Embryonic facial prominence (tissue), 1 donor: ENCODE measurements at regions not wholly inside any gene's neighbourhood (a gene's known extent, or its start where the extent isn't known, plus 50 kb on each side); places are given as distances from the start of the nearest gene placed in this dataset.
"Not testable (repeated sequence)": the region's sequence is repeated elsewhere in the genome, so short reads cannot be mapped to it uniquely, and the experiment has no call there.

Experiments
- DNase-seq: peaks from one replicate; pipeline ENCODE4 v3.0.0-alpha.2; 2016; ENCODE audit errors: extremely low spot score

DNA sequence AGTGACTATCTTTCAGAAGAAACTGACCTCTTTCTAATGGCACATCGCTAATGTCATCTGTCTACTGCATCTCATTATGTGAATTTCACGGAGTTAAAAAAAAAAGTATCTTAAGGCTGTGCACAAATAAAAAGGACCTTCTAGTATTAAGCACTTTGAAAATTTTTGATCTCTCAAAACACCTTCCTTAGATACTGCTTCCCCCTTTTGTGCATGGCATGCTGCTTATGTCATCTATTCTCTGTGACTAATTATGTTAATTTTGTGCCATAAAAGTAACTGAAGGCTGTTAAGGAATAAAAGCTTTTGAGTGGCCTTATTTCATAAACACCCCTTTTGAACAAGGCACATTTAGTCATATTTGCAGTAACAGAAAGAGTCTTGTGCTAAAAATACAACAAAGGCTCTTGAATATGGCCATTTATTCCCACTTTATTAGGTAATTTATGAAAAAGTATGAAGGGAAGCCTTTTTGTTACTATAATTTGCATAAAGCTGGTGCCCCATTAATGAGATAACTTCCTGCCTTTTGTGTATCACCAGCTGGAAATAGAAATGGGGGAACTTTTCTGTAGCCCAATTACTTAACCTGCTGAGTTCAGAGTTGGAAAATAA lies 1412.0 kb upstream of the ZEB2 start:
- DNase-seq = no peak

- no peak for DNase-seq
Measured at GRCh38 chr2:145930318-145930717, 1410.4 kb upstream of the ZEB2 start.

GRCh38 chr2:145927131-145927950 lies 1407.4 kb upstream of the ZEB2 start:
- no peak for DNase-seq

- no peak for DNase-seq
Measured at GRCh38 chr2:145925591-145925990, 1405.7 kb upstream of the ZEB2 start.

DNA sequence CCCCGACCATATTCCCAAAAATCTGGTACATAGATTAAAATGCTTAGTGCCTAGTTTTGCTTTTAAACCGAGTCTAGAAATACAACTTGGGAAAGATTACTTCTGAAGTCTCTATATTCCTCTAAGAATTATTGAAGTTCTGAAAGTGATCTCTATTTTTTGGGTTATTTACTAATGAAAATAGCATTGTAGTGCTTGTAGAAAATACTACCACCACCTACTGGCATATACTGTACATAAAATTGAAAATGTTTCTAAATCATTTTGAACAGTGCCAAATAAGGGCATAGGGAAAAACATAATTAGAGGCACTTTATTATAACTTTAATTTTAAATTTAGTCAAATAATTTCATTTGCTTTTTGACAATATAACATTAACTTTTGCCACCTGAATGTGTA lies 1399.6 kb upstream of the ZEB2 start:
- DNase-seq = no peak

GRCh38 chr2:145918951-145919350 lies 1399.0 kb upstream of the ZEB2 start:
- DNase-seq = no peak

- DNase-seq = no peak
Measured at GRCh38 chr2:145916799-145917198, 1396.9 kb upstream of the ZEB2 start.

DNA sequence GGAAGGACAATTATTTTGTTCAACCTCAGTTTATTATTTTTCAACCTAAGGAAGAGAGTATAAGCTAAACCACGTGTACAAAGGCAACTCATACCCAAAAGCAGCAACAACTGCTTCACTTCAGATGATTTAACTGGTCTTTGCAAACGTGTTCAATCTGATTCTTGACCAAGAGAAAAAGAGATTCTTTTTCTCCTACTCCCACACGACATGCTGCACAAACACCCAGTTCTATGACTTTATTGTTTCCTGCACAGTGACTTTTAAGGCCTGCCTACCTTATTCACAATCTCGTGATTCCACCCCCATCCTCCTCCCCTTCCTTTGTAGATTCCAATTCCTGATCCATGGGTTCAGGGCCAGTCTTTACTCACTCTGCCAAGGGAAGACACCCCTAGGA lies 1394.8 kb upstream of the ZEB2 start:
- no peak for DNase-seq

DNA sequence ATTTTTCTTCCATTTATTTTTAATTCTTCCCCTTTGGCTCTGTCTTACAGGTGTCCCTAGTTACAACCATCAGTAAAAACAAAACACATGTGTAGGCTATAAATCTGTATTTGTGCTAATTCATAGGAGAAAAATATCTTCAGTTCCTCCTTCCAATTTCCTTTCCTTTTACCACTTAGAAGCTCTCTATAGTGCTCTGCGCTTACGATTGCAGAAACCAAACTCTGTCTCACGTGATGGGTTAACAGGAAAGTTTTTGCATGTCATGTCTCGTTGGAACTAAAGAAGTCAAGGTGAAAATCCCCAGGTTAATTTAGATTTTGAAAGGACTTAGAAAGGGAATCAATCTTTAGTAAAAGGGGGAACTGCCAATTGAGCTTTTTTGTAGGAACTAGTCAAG lies 1390.5 kb upstream of the ZEB2 start:
- DNase-seq = no peak

DNA sequence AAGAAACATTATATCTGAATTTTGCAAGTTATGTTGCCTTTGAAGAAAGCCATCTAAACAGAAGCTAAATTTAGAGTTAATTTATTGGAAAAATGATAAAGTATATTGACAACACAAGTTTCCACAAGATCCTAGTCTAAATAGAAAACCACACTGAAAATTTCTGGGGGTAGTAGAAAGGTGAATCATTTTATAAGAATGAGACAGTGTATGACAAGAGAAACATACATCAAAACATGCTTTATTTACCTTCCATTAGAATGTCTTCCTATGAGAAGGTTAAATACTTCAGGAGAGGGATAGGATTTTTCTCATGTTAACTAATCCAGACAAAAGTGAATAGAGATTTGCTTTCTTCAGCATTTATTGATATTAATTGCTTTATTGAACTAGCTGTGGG lies 1389.8 kb upstream of the ZEB2 start:
- no peak for DNase-seq

DNA sequence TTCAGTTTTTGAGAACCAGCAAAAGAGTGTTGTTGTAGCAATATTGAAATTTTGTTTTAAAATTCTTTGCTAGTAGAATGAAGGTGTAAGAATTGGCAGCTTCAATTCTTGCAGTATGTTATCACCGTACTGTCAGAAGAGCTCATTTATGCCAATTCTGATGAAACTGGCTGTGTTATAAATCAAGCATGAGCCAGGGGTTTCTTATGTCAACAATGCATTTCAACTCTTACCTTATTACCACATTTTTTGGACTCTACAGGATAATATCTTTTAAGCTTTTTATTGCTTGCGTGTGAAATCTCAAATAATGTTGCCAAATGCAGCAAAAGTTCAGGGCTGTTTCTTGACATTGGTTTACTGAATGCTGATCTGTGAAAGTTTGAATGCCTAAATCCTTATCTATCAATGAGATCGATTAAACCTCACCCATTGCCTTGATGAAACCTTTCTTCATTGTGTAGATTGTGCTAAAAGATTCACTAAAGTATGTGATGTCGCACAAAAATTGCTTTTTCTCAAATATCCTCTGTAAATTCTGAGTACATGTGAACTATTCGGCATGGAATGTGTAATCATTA lies 1389.3 kb upstream of the ZEB2 start:
- DNase-seq = no peak

DNA sequence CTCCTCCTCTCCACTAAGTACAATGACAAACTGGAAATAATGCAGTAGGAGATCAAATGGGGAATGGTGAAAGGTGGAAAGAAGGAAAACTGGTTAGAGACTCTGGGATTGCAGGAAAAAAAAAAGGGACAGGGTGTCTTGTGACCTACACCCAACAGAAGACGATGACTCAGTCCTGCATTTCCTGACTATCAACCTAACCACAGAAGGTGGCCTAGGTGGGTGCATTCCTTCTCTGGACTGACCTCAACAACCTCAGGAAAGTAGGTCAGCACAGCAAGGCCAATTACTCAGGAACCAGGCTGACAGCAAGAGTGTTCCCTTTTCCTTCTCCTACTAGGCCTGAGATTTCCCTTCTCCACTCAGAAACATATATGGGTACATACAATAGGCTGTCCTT lies 1386.4 kb upstream of the ZEB2 start:
- no peak for DNase-seq

- DNase-seq = no peak
Measured at GRCh38 chr2:145905371-145905770, 1385.5 kb upstream of the ZEB2 start.

DNA sequence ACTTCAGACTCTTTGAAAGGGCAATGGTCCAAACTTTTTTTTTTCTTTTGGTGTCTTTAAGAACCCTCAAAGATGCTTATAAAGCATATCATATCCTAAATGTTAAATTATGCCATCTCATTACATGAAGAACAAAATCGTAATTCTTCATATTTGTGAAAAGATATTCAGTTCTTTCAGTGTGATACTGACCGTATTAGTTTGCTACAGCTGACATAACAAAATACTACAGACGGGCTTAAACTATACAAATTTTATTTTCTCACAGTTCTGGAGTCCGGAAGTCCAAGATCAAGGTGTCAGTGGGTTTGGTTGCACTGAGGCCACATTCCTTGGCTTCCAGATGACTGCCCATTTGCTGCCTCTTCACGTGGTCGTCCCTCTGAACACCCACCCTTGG lies 1377.2 kb upstream of the ZEB2 start:
- no peak for DNase-seq

DNA sequence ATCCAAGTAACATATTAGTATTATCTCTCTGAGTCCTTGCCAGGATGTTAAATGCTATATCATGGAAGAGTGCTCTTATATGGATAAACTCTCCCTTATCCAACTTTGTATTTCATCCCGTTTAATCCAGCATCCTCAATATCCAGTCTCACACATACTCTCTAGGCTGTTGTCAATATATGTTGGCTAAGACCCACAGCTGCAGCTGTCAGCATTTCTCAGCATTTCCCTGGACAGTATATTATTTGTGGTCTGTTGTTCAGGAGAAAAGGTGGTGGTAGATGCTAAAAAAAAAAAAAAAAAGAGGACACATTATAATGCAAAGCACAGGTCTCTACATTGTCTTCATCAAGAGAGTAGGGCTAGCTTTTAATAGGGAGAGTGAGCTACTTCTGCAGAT lies 1368.0 kb upstream of the ZEB2 start:
- DNase-seq = no peak

DNA sequence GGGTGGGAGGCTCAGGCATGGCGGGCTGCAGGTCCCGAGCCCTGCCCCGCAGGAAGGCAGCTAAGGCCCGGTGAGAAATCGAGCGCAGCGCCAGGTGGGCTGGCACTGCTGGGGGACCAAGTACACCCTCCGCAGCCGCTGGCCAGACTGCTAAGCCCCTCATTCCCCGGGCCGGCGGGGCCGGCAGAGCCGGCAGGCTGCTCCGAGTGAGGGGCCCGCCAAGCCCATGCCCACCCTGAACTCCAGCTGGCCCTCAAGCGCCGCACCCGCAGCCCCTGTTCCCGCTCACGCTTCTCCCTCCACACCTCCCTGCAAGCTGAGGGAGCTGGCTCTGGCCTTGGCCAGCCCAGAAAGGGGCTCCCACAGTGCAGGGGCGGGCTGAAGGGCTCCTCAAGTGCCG lies 1361.1 kb upstream of the ZEB2 start:
- not testable (repeated sequence) for DNase-seq

- DNase-seq = no peak
Measured at GRCh38 chr2:145875016-145875415, 1355.1 kb upstream of the ZEB2 start.

DNA sequence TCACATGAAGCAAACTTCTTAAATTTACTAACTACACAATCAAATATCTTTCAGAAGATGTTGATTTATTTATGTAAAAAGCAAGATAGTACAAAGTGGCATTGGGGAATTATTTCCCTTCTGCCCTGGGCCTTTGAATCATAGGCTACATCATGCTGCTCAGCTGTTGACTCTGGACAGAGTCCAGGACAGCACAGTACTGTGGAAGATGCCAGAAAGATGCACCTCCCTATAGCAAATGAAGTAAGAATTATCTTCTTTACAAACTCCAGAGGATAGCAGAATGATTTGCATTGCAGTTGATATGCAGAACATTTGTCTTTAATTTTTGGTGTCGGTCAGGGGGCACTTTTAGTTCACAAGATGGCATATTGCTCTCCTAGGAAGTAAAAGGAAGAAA lies 1354.5 kb upstream of the ZEB2 start:
- DNase-seq = no peak

GRCh38 chr2:145864501-145864900 lies 1344.6 kb upstream of the ZEB2 start:
- DNase-seq = no peak

DNA sequence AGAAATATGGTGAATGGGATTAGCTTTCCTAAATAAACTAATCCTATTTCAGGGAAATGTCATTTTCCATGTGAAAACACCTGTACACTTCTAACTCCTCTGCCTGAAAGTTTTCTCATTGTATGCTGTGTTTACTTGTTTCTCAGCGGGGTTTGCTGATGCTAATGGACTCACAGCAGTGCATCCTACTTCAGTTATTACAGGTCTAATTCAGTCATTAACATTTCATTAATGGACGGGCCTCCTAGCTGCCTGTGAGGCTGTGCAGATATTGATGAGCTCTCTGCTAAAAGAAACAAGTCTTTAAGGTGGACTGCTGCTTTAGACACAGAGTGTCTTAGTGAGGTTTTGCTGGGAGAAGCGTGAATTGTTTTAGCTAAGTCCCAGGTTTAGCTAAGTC lies 1342.0 kb upstream of the ZEB2 start:
- DNase-seq = no peak

GRCh38 chr2:145860083-145860482 lies 1340.2 kb upstream of the ZEB2 start:
- DNase-seq = no peak

GRCh38 chr2:145855142-145855541 lies 1335.2 kb upstream of the ZEB2 start:
- no peak for DNase-seq

DNA sequence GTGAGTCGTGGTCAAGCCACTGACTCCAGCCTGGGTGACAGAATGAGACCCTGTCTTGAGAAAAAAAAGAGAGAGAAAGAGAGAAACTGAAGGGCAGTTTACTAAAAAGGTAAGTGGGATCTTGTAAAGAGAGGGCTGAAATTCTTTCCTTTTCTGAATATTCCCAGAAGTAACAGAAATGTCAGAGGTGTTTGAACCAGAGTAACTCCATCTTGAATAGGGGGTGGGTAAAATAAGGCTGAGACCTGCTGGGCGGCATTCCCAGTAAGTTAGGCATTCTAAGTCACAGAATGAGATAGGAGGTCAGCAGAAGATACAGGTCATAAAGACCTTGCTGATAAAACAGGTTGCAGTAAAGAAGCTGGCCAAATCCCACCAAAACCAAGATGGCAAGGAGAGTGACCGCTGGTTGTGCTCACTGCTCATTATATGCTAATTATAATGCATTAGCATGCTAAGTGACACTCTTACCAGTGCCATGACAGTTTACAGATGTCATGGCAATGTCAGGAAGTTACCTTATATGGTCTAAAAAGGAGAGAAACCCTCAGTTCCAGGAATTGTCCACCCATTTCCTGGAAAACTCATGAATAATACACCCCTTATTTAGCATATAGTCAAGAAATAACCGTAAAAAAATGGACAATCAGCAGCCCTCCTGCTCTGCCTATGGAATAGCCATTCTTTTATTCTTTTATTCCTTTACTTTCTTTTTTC lies 1334.3 kb upstream of the ZEB2 start:
- DNase-seq = no peak
